HFFc6 (cell line): ENCODE measurements at regions not wholly inside any gene's neighbourhood (a gene's known extent, or its start where the extent isn't known, plus 50 kb on each side); places are given as distances from the start of the nearest gene placed in this dataset.

Source experiments
- DNase-seq: peaks from one replicate; pipeline ENCODE4 v3.0.0-alpha.2; 2018
- H3K27ac Mint-ChIP-seq: 2 replicates; pipeline ENCODE4 v1.8.0; 2020; ENCODE audit warnings: mild to moderate bottlenecking, mixed read lengths
- H3K27me3 Mint-ChIP-seq: 2 replicates; pipeline ENCODE4 v1.8.0; 2021; ENCODE audit warnings: mild to moderate bottlenecking, moderate library complexity, mixed read lengths; ENCODE audit not compliant: insufficient read depth
- H3K36me3 Mint-ChIP-seq: 2 replicates; pipeline ENCODE4 v1.8.0; 2021; ENCODE audit warnings: low read depth, mixed read lengths
- H3K4me1 Mint-ChIP-seq: 2 replicates; pipeline ENCODE4 v1.8.0; 2020; ENCODE audit warnings: low read depth, mixed read lengths
- H3K4me3 Mint-ChIP-seq: 2 replicates; pipeline ENCODE4 v1.8.0; 2020; ENCODE audit warnings: mild to moderate bottlenecking, moderate library complexity, mixed read lengths
- H3K9me3 Mint-ChIP-seq: 2 replicates; pipeline ENCODE4 v1.8.0; 2020; ENCODE audit warnings: mild to moderate bottlenecking, mixed read lengths
- CTCF ChIP-seq: fragments of 200-600 bp; sonication (generic); IDR thresholded peaks from 2 replicates; pipeline ENCODE4 v1.5.0; 2021; ENCODE audit warnings: antibody characterized with exemption, mild to moderate bottlenecking

- Mint-ChIP-seq H3K27me3 (no peaks in the 10 kb centered on the region), H3K9me3 (peaks cover 76% of the 10 kb centered on the region), H3K4me3 (no peak overlapping the region), H3K36me3 (no peaks in the 10 kb centered on the region), H3K4me1 (no peaks in the 10 kb centered on the region), H3K27ac (no peak overlapping the region)
- no peak for TF ChIP-seq CTCF
- DNase-seq: no peak
Observed at GRCh38 chr15:97401970-97402369, 558.5 kb upstream of the ARRDC4 start.

GRCh38 chr15:97406841-97407240, 553.7 kb upstream of the ARRDC4 start:
- no peak overlapping the region for H3K27ac Mint-ChIP-seq
- DNase-seq: no peak

GRCh38 chr15:97410897-97411575, 549.5 kb upstream of the ARRDC4 start:
- H3K4me3 Mint-ChIP-seq: no peak overlapping the region
- peaks cover 29% of the 10 kb centered on the region for H3K9me3 Mint-ChIP-seq
- DNase-seq: no peak
- H3K27ac Mint-ChIP-seq: no peak overlapping the region
- H3K27me3 Mint-ChIP-seq: no peaks in the 10 kb centered on the region
- TF ChIP-seq CTCF: no peak
- no peaks in the 10 kb centered on the region for H3K36me3 Mint-ChIP-seq
- H3K4me1 Mint-ChIP-seq: no peaks in the 10 kb centered on the region

More at GRCh38 chr15:97406841-97407240, 553.7 kb upstream of the ARRDC4 start:
- peaks cover 56% of the 10 kb centered on the region for H3K9me3 Mint-ChIP-seq
- TF ChIP-seq CTCF: no peak
- no peak overlapping the region for H3K4me3 Mint-ChIP-seq
- no peaks in the 10 kb centered on the region for H3K36me3 Mint-ChIP-seq
- no peaks in the 10 kb centered on the region for H3K27me3 Mint-ChIP-seq
- no peaks in the 10 kb centered on the region for H3K4me1 Mint-ChIP-seq

- Mint-ChIP-seq H3K4me1 (no peaks in the 10 kb centered on the region), H3K9me3 (peaks cover 60% of the 10 kb centered on the region), H3K27me3 (no peaks in the 10 kb centered on the region; the same call in 1 of the 2 replicates), H3K27ac (no peak overlapping the region), H3K36me3 (no peaks in the 10 kb centered on the region), H3K4me3 (no peak overlapping the region)
- no peak for DNase-seq
- TF ChIP-seq CTCF: no peak
Observed at GRCh38 chr15:97420130-97420529, 540.4 kb upstream of the ARRDC4 start.

- no peak overlapping the region for H3K27ac Mint-ChIP-seq
- H3K4me1 Mint-ChIP-seq: no peaks in the 10 kb centered on the region
- no peaks in the 10 kb centered on the region for H3K36me3 Mint-ChIP-seq
- no peaks in the 10 kb centered on the region; the same call in 1 of the 2 replicates for H3K27me3 Mint-ChIP-seq
- no peak for DNase-seq
- peaks cover 54% of the 10 kb centered on the region for H3K9me3 Mint-ChIP-seq
- no peak for TF ChIP-seq CTCF
- no peak overlapping the region for H3K4me3 Mint-ChIP-seq
Observed at GRCh38 chr15:97425596-97425995, 534.9 kb upstream of the ARRDC4 start.
